H1 (cell line): ENCODE measurements at regions not wholly inside any gene's neighbourhood (a gene's known extent, or its start where the extent isn't known, plus 50 kb on each side); places are given as distances from the start of the nearest gene placed in this dataset.

Experiments used
- NANOG ChIP-seq: IDR thresholded peaks from 2 replicates; pipeline ENCODE4 v1.6.1; 2011; ENCODE audit warnings: low read length, low read depth, mild to moderate bottlenecking, inconsistent platforms; ENCODE audit not compliant: insufficient read depth, poor library complexity, severe bottlenecking
- RAD21 ChIP-seq, 2 experiments: IDR thresholded peaks in 1 of 2; conservative IDR thresholded peaks in 1 of 2; 2 replicates each; pipeline ENCODE4 v1.6.1; 2011; ENCODE audit warnings: low read depth in 2 of 2, low read length in 2 of 2, improper control_type of control experiment in 1 of 2, inconsistent platforms in 1 of 2, mild to moderate bottlenecking in 1 of 2, moderate library complexity in 1 of 2
- SIRT6 ChIP-seq: IDR thresholded peaks from one replicate; pipeline ENCODE4 v1.7.1; 2012; ENCODE audit warnings: low read length, inconsistent platforms
- TF ChIP-seq, protein P1 (sequence below): IDR thresholded peaks from 2 replicates; pipeline ENCODE4 v1.6.1; 2011; ENCODE audit warnings: low read length, improper control_type of control experiment

DNA sequence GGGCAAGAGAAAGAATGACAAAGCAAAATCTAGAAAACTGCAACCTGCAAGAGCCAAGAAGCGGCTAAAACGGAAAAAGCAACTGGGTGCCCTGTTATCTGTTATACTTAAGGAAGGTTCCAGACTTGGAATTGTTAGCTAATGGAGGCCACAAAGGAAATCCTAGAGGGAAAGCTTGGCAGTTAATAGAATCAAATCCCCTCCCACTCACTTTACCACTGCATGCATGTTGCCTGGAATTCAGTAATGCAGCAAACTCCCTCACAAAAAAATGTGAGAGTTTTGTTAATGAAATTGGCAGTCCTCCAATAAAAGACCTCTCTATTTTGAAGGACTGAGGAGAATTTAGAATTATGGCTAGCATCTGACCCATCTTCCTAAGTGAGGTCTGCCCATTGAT lies 164.2 kb upstream of the SOX5 start (continued):
- TF ChIP-seq, protein P1, sequence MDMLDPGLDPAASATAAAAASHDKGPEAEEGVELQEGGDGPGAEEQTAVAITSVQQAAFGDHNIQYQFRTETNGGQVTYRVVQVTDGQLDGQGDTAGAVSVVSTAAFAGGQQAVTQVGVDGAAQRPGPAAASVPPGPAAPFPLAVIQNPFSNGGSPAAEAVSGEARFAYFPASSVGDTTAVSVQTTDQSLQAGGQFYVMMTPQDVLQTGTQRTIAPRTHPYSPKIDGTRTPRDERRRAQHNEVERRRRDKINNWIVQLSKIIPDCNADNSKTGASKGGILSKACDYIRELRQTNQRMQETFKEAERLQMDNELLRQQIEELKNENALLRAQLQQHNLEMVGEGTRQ: no peak
- TF ChIP-seq SIRT6 (no peak), NANOG (no peak), RAD21 (IDR thresholded peaks at IDR 0.05 in 1 of 2, conservative IDR thresholded peaks at IDR 0.05 in 1 of 2; ENCODE audit: low read depth in 2 of 2, low read length in 2 of 2) (no peak)
- TF ChIP-seq, all 59 proteins: peak for 0
